ENCODE measurements at regions not wholly inside any gene's neighbourhood (a gene's known extent, or its start where the extent isn't known, plus 50 kb on each side); places are given as distances from the start of the nearest gene placed in this dataset.

DNA sequence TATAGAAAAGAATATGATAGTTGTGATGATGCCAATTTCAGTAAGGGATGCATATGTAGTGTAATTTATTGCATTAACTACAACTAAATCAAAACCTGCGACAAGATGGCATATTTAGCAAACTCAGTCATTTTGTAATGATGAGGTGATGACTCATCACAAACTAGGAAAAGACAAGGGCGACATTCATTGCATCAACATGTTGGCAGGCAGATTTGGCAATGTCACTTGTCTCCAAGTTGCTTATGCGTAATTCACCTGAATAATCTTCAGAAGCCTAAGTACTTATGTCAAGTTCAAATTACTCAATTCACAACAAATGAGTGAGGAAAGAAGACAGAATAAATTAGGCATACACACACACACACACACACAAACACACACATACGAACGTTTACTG, 273.2 kb upstream of the RGPD4 start:
- Histone ChIP-seq H3K27ac (ENCODE audit: low read depth in 1 of 2, low read length in 2 of 2) (no peak overlapping the region), H3K36me3 (replicated peaks in 1 of 2; ENCODE audit: control insufficient read depth in 1 of 2, insufficient read depth in 2 of 2, low read length in 2 of 2) (no peaks in the 10 kb centered on the region), H3K4me3 (replicated peaks in 1 of 3; ENCODE audit: low read depth in 2 of 3, low read length in 3 of 3) (no peak overlapping the region), H3K4me2 (replicated peaks; ENCODE audit: extremely low read depth, low read length, poor library complexity, severe bottlenecking) (no peak overlapping the region), H3K9ac (ENCODE audit: insufficient read depth, low read length, poor library complexity, severe bottlenecking) (no peak overlapping the region), H3K4me1 (ENCODE audit: control insufficient read depth in 1 of 2, insufficient read depth in 2 of 2, low read length in 2 of 2) (no peaks in the 10 kb centered on the region), H2AFZ (ENCODE audit: insufficient read depth, low read depth, low read length, poor library complexity, severe bottlenecking) (no peak overlapping the region), H4K20me1 (ENCODE audit: insufficient read depth, low read length) (no peaks in the 10 kb centered on the region), H3K27me3 (ENCODE audit: control insufficient read depth in 2 of 2, insufficient read depth in 2 of 2, low read length in 2 of 2) (no peaks in the 10 kb centered on the region), H3K79me2 (ENCODE audit: insufficient read depth, low read length) (no peaks in the 10 kb centered on the region), H3K9me3 (replicated peaks in 1 of 2; ENCODE audit: control insufficient read depth in 1 of 2, insufficient read depth in 1 of 2, low read length in 2 of 2) (peaks cover 27 to 33% of the 10 kb centered on the region in 2 donors)
- intact Hi-C loops (cut with micrococcal nuclease), result no loop called here
- Mint-ChIP-seq H3K4me1 (no peaks in the 10 kb centered on the region), H3K9me3 (peaks cover 3 to 20% (median 10%) of the 10 kb centered on the region in 7 donors), H3K4me3 (no peak overlapping the region), H3K27me3 (ENCODE audit: low read depth in 3 of 3) (peaks cover 0 to 2% (median 0%) of the 10 kb centered on the region in 3 donors), H3K36me3 (no peaks in the 10 kb centered on the region), H3K27ac (no peak overlapping the region)
- DNase-seq, result no peak
- WGBS (ENCODE audit: insufficient coverage), result no CpG with 5 or more reads among the region's 5 CpGs
- TF ChIP-seq, protein P1, sequence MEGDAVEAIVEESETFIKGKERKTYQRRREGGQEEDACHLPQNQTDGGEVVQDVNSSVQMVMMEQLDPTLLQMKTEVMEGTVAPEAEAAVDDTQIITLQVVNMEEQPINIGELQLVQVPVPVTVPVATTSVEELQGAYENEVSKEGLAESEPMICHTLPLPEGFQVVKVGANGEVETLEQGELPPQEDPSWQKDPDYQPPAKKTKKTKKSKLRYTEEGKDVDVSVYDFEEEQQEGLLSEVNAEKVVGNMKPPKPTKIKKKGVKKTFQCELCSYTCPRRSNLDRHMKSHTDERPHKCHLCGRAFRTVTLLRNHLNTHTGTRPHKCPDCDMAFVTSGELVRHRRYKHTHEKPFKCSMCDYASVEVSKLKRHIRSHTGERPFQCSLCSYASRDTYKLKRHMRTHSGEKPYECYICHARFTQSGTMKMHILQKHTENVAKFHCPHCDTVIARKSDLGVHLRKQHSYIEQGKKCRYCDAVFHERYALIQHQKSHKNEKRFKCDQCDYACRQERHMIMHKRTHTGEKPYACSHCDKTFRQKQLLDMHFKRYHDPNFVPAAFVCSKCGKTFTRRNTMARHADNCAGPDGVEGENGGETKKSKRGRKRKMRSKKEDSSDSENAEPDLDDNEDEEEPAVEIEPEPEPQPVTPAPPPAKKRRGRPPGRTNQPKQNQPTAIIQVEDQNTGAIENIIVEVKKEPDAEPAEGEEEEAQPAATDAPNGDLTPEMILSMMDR (IDR thresholded peaks at IDR 0.05), result no peak

DNA sequence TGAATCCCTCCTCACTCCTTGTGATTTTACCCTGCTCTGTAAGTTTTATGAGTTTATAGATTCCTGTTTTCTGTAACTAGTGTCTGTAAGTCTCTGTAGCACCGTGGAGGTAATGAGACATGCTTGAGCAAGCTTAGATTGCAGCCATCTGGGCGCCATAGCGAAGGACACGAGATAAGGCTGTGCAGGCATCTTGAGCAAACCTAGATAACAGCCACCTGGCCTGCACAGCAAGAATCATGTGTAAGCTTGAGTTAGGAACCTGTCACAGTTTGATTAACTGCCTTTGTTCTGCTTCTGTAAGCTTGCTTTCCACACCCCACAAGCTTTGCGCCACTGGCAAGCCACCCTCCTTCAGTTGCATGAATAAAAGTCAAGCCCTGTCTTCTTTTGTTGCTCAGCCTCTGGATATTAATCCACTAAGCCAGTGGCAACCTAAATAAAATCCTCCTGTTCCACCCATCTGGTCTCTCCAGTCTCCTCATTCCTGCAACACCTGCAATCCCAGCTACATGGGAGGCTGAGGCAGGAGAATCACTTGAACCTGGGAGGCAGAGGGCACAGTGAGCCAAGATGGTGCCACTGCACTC, 270.6 kb upstream of the RGPD4 start:
- 100% methylated on average over 3 of the region's 5 CpGs for WGBS (ENCODE audit: insufficient coverage)
- Histone ChIP-seq H3K9me3 (replicated peaks in 1 of 2; ENCODE audit: control insufficient read depth in 1 of 2, insufficient read depth in 1 of 2, low read length in 2 of 2) (peaks cover 35 to 36% of the 10 kb centered on the region in 2 donors), H4K20me1 (ENCODE audit: insufficient read depth, low read length) (no peaks in the 10 kb centered on the region), H3K9ac (ENCODE audit: insufficient read depth, low read length, poor library complexity, severe bottlenecking) (no peak overlapping the region), H3K4me3 (replicated peaks in 1 of 3; ENCODE audit: low read depth in 2 of 3, low read length in 3 of 3) (no peak overlapping the region), H2AFZ (ENCODE audit: insufficient read depth, low read depth, low read length, poor library complexity, severe bottlenecking) (no peak overlapping the region), H3K27ac (ENCODE audit: low read depth in 1 of 2, low read length in 2 of 2) (no peak overlapping the region), H3K4me2 (replicated peaks; ENCODE audit: extremely low read depth, low read length, poor library complexity, severe bottlenecking) (no peak overlapping the region), H3K27me3 (ENCODE audit: control insufficient read depth in 2 of 2, insufficient read depth in 2 of 2, low read length in 2 of 2) (no peaks in the 10 kb centered on the region), H3K4me1 (ENCODE audit: control insufficient read depth in 1 of 2, insufficient read depth in 2 of 2, low read length in 2 of 2) (no peaks in the 10 kb centered on the region), H3K79me2 (ENCODE audit: insufficient read depth, low read length) (no peaks in the 10 kb centered on the region), H3K36me3 (replicated peaks in 1 of 2; ENCODE audit: control insufficient read depth in 1 of 2, insufficient read depth in 2 of 2, low read length in 2 of 2) (no peaks in the 10 kb centered on the region)
- Mint-ChIP-seq H3K9me3 (peaks cover 6 to 27% (median 10%) of the 10 kb centered on the region in 7 donors), H3K4me3 (no peak overlapping the region), H3K4me1 (no peaks in the 10 kb centered on the region), H3K27ac (no peak overlapping the region), H3K27me3 (ENCODE audit: low read depth in 3 of 3) (peaks cover 0 to 2% (median 0%) of the 10 kb centered on the region in 3 donors), H3K36me3 (no peaks in the 10 kb centered on the region)
- no peak for DNase-seq
- TF ChIP-seq, protein P1 (IDR thresholded peaks at IDR 0.05), result no peak
- intact Hi-C loops (cut with micrococcal nuclease), result no loop called here

Measured in CD14-positive monocyte (primary cell).